HG03280 (cell line): ENCODE measurements at regions not wholly inside any gene's neighbourhood (a gene's known extent, or its start where the extent isn't known, plus 50 kb on each side); places are given as distances from the start of the nearest gene placed in this dataset.

Experiments used
- ATAC-seq: cut with Tn5 transposase; IDR thresholded peaks from one replicate; pipeline ENCODE4 v1.9.1; 2021; ENCODE audit warnings: mild to moderate bottlenecking, moderate library complexity; ENCODE audit not compliant: unreplicated experiment

DNA sequence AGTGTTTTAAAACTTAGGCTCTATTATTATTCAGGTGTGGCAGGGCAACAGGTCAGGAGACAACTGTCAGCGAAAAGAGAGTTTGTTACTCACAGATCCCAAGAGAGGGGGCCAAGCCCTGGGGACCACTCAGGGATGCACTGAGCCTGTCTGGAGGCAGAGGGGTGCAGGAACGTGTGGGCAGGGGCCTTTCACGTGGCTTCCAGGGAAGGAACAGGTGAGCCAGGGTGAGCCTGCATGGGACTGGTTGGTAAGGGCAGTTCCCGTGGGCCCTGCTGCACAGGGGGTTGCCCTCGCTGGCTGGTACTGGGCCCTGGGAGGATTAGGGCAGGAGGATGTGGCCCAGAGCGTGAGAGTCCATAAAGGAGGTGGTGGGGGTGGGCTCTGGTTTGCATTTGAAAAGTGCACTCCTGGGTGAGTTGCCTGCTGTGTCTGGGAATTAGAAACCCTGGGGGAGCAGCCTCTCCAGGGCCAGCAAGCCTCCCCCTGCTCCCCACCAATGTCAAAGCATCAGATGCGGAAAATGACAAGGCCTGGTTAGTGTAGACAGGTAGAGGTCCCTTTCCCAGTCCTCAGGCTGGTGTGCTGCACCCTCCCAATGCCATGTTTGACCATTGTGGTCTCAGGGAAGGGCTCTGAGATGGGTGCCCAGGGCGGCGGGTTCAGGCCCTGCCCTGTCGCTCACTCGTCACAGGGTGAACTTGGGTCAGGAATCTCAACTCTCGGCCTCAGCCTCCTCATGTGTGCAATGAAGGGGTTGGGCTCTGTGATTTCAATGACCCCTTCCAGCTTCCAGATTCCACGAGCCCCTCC lies 127.4 kb upstream of the RPS6KA2 start:
- no peak for ATAC-seq

DNA sequence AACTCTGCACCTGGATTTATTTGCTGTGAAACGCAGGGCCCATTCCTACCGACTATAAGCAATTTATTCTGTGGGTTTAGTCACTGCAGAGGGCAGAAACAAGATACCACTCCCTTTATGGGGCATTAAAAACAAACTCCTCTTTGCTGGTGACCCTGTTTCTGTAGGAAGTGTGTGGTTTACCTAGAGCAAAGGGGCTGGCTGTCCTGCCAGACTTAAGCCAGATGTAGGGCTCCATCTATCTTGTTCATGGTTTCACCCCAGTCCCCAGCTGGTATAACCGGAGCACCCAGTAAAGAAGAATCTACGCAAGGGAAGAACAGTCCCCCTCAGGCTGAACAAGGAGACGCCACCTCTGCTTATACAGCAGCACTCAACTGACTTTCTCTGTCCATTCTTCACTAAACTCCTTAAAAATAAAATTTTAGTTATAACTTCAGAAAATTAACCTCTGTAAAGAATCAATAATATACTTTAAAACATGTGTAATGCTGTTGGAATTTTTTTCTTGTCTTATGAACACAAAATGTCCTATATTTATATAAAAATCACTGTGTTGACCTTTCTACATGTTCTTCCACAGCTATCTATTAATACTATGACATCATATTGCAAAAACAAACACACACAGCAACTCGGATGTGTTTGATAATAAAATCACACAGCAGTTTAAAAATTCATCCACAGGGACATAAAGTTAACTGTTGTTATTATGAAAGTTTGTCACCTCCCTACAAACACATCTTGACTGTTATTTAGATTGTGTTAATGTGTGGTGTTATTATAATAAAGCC lies 126.1 kb upstream of the RPS6KA2 start:
- ATAC-seq = no peak

DNA sequence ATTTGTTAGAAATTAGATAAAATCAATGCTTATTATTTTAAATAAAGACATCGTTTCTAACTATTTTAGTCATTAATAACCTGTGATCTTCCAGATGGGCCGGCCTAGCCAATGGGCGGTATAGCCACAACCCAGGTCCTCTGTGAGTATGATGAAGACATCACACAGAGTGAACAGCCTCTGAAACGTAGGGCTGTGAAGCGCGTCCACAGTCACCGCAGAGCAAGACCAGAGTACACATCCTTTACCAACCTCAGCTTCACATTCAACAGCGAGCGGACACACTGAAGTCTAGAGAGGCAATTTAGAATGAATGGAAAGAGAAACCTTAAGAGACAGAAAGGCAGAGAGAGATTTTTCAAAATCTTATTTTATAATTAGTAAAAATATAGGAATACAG lies 125.0 kb upstream of the RPS6KA2 start:
- peak; percentile 86 for ATAC-seq

DNA sequence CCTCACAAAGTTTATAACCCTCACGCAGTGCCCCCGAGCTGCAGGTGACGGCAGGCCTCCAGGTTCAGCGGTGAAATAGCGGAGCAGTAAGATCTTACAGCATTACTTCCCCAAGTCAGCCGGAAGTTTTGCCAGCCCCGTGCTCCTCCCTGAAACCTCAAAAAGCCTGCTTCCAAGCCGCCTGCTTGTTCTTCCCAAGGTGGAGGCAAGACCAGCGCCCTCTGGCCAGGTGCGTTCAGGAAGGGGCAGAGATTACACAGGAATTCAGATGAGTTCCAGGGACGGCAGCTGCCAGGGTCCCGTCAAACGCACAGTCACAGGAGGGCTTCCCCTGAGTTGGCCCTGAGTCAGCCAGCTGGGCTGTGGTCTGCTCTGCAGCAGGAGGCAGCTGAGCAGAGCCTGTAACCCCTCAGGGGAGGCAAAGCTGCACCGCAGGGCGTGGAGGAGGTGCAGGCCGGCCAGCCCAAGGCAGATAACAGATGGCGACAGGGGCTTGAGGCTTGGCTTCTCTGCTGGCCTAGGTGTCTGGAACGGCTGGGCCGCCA lies 124.1 kb upstream of the RPS6KA2 start:
- peak; percentile 67 for ATAC-seq

DNA sequence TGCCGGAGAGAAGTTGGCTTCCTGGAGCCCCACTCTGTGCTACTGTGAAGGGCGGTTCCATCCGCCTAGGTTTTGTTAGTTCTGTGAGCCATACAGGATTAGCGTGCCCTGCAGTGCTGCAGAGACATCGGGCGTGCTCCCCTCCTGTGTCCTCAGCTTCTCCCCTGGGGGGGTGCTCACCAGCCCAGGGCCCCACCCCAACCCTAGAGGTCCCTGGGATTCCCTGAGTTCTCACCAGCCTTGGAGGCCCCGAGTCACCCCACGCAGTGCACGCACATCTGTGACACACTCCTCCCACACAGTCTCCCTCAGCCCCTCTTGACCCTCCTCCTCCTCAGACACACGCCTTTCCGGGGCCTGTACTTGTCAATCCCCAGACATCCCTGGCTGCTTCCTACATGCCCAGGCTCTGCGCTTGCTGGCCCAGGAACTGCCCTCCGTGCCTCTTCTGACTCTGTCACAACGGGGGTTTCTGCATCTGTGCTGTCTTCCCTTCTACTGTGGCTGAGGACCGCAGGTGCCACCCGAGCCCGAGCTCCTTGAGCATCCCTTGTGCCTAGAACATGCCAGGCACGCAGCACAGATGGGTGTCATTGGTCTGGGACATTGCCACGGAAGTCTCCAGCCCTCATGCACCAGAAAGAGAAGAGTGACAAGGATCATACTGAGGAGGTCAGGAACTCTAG lies 123.2 kb upstream of the RPS6KA2 start:
- ATAC-seq = no peak

DNA sequence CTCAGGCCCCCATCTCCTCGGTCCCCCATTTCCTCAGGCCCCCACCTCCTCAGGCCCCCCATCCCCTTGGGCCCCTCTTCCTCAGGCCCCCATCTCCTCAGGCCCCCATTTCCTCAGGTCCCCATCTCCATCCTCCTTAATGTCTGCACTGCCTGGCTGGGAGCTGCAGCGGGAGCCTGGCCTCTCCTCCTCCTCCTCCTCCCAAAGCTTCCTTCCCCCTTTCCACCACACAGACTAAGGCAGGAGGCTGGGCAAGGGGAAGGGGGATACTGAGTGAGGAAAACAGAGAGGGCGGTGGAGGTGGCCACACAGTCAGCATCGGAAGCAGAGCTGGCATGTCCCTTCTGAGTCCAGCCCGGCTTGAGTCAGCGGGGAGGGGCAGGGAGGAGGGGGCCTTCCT lies 122.6 kb upstream of the RPS6KA2 start:
- no peak for ATAC-seq

DNA sequence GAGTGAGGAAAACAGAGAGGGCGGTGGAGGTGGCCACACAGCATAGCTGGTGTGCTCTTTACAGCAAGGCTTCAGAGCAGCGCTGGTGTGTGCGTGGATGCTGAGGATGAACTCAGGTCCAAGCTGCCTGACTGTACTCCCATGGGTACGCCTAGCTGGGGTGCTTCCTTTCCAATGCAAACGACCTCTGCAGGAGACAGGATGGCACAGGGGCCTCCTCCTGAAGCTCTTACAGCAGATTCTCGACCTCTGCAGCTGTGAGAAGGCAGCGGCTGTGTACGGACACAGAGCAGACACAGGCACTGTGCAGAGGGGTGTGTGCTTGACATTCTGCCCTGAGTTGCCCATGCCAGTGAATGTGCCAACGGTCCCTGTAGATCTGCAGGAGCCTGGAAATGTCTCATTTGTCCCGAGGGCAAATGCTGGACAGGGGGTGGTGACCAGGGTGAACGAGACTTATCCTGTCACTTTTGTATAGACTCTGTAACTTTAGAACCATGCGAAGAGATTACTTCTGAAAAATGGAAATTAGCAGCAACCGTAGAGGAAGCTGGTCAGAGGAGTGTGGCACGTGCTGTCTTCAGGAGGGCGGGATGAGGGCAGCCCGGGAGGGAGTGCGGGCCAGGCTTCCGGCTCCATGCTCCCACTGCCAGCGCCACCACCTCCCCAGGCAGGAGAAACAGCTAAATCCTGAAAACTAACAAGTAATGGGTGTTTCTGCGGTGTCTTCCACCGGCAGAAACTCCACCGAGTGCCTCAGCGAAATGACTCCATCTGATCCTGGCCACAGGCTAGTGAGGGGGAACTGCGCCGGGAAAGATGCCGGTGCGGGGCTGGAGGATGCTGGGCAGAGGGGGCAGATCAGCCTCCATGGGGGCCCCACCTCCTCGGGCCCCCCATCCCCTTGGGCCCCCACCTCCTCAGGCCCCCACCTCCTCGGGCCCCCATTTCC lies 120.9 kb upstream of the RPS6KA2 start:
- ATAC-seq = no peak

DNA sequence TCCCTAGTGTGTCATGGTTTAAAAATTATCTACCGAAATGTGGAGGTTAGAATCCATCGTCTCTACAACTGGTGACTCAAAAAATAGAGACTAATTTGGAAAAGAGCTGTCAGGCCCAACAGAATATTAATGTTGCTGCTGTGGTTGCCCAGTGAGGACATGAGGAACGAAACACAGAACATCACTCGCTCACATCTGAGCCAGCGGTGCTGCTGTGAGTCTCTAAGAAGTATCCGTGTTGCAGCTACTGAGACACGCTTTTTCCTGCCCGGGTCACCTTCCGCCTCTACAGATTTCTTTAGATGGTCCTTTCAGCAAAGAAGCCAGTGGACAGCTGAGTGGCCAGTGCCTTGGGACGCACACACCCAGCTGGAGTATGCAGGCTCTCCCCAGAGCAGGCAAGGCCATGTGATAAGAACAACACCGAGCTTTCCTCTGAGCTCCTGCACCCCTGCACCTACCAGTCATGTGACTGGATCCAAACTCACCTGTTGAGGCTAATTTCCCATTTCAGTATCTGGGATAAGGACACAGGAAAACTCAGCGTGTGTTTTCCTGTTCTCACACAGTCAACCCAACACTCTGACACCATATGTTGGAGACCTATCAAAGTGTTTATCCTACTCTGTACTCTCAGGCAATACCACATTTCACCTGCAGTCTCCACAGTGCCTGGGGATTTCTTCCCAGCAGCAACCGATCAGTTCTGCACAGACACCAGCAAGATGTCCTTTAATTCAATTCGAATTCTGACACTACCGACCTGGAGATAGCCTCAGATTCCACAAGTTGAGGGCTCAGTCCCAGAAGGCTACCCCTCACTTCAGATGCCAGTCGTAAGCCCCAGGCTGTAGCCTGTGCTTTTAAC lies 119.0 kb upstream of the RPS6KA2 start:
- no peak for ATAC-seq

GRCh38 chr6:166744223-166745134 lies 117.4 kb upstream of the RPS6KA2 start:
- ATAC-seq = no peak

GRCh38 chr6:166743406-166744222 lies 116.6 kb upstream of the RPS6KA2 start:
- ATAC-seq = no peak

GRCh38 chr6:166742981-166743380 lies 115.9 kb upstream of the RPS6KA2 start:
- ATAC-seq = no peak

DNA sequence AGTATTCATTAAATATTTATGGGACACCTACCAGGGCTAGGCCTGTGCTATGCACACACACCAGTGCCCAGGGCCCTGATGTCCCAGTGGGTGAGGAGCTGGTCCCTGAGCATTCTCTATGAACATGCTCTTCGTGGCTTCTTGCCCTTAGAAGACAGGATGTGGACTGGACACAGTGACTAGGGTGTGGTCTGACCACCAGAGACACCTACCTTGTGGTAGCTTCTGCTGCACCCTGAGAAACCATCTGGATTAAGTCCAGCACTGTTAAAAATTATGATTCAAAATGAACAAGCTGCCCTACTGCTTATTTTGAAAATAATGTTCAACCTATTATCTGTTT lies 112.9 kb upstream of the RPS6KA2 start:
- ATAC-seq = no peak

DNA sequence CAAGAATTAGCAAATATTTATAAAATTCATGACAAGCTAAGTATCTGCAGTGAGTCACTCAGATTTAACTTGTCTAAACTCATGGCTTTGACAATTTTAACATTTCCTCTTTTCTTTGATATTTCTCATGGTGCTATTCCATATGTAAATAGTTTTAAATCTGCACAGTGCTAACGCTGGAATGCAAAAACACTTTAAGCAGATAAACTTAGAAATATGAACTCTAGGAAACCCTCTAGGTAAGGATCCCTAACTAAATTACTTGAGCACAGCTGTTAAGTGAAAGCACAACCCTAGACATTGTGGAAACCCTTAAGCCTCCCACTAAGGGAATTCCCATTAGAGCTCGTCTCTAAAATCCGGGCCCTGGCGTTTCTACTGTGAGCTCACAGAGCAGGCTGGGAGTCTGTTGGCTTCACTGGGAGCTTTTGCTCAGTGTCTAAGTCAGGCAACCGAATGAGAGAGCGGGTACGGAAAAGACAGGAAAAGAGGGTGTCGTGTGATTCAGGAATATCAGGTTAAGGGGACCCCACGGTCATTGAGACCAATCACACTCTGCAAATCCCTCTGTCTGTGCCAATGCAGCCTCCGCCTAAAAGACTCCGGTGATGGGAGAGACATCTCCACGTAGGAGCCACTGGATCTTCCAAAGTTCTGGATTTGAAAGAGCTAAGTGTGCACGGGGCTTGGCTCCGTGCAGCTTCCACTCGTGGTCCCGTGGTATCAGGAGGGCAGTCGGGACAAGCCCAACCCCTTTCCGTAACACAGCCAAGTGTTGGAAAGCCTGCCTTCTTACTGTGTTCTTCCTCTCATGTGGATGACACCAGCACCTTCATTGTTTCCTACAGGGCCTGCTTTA lies 112.3 kb upstream of the RPS6KA2 start:
- ATAC-seq = no peak

DNA sequence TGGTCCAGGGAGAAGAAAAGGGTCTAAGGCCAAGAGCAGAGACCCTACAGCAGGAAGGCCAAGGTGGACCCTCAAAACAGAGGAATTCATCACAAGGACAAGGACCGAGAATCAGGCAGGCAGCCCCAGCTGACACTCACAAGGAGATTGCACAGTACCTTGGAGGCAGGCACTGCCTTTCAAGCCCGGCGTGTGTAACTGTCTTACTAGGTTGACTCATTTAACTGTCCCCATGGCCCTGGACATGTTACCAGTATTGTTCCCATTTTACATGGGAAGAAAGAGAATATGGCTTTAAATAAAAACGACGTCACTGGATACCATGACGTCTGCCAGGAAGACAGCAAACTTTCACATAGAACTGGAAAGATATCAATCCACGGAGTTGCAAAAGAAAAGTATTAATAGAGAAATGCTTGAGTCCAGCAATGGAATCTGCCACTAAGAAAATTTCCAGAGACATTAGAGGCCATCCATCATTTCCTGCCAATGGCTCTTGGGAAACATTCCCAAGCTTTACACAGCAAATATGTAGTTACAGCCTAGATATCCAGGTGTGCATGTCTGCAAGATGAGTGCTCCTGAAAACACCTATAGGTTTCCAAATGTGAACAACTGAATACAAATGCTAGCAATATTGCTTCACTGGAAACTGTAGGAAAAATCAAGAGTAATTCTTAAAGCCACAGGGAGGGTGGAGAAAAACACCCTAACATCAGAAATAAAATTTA lies 111.5 kb upstream of the RPS6KA2 start:
- ATAC-seq = no peak

GRCh38 chr6:166737261-166737660 lies 110.2 kb upstream of the RPS6KA2 start:
- ATAC-seq = no peak

DNA sequence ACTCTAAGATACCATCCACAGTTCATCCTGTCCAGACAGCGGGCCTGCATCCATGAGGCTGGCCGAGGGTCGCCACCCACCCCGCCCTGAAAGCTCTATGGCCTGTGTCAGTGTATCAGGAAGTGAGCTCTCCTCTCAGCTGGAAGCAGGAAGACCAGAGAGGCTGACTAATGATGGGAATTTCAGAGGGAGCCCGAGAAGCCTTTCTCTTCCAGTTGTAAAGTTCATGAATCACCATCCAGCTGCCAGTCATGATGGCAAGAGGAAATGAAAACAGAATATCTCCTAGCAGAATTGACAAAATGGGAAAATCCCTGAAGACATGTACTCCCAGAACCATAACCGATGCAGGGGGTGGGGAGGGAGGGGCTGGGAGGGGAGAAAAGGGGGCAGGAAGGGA lies 109.6 kb upstream of the RPS6KA2 start:
- no peak for ATAC-seq
